K562 (cell line): ENCODE measurements at regions not wholly inside any gene's neighbourhood (a gene's known extent, or its start where the extent isn't known, plus 50 kb on each side); places are given as distances from the start of the nearest gene placed in this dataset.

Source experiments
- ATAC-seq: fragments of 200-7000 bp; cut with Tn5 transposase; 3 replicates; pipeline ENCODE4 v1.9.1; 2020; ENCODE audit warnings: moderate library complexity
- BruUV-seq: library from RNA; stranded (reverse); fragments of 400-500 nt; replicated peaks from 2 replicates; lab custom pipeline; 2021; lab: Mats Ljungman, UMichigan
- CTCF ChIA-PET: fragments of 300-600 bp; formaldehyde crosslinking; extraction: SDS; loops from one replicate; lab custom pipeline; 2021; ENCODE audit warnings: low intra/inter-chr PET ratio; lab: Yijun Ruan, JAX
- POLR2A ChIA-PET: fragments of 300-600, 350-650 bp; sonication (Branson Sonifier 250); formaldehyde crosslinking; extraction: SDS; loops from one replicate; lab custom pipeline; 2021; ENCODE audit warnings: antibody characterized with exemption, inconsistent platforms; lab: Yijun Ruan, JAX
- DNase-seq, 4 experiments: peaks; one replicate each; pipeline versions ENCODE4 v3.0.0 to v3.0.0-alpha.2; 2011 to 2018; ENCODE audit warnings: low spot score in 3 of 4, mixed read lengths in 3 of 4; ENCODE audit errors: extremely low read depth in 1 of 4
- FAIRE-seq: peaks from 2 replicates; lab custom pipeline; 2011; peaks lifted over from hg19 to GRCh38; lab: Jason Lieb, UNC
- H2AFZ ChIP-seq: 2 replicates; pipeline ENCODE4 v1.6.0; 2011; ENCODE audit warnings: low read depth, low read length, control low read depth, inconsistent platforms
- H3K27ac ChIP-seq: fragments of 200-600 bp; 3 replicates; pipeline ENCODE4 v1.8.0; 2011; ENCODE audit warnings: low read depth, mild to moderate bottlenecking, control low read depth, inconsistent platforms, low read length, moderate library complexity, mixed read lengths; ENCODE audit errors: extremely low read depth
- H3K27me3 ChIP-seq, 2 experiments: fragments of 300-600 bp in 1 of 2; 2 replicates in 1 of 2; 3 replicates in 1 of 2; pipeline versions ENCODE4 v1.6.0 to v1.8.0; 2011; ENCODE audit warnings: inconsistent platforms in 2 of 2, low read length in 2 of 2, mild to moderate bottlenecking in 1 of 2, mixed read lengths in 1 of 2, moderate library complexity in 1 of 2; ENCODE audit not compliant: control insufficient read depth in 2 of 2, insufficient read depth in 2 of 2
- H3K36me3 ChIP-seq: fragments of 300-600 bp; 3 replicates; pipeline ENCODE4 v1.8.0; 2011; ENCODE audit warnings: mild to moderate bottlenecking, low read length, inconsistent platforms; ENCODE audit not compliant: control insufficient read depth, insufficient read depth
- H3K4me1 ChIP-seq, 2 experiments: fragments of 200-600 bp in 1 of 2; replicated peaks in 1 of 2; 2 replicates in 1 of 2; 3 replicates in 1 of 2; pipeline versions ENCODE4 v1.5.1 to v1.8.0; 2011; ENCODE audit warnings: inconsistent platforms in 2 of 2, low read length in 2 of 2, mild to moderate bottlenecking in 1 of 2, mixed read lengths in 1 of 2, moderate library complexity in 1 of 2; ENCODE audit not compliant: control insufficient read depth in 2 of 2, insufficient read depth in 2 of 2
- H3K4me2 ChIP-seq: 2 replicates; pipeline ENCODE4 v1.6.1; 2011; ENCODE audit warnings: low read length, control low read depth, inconsistent platforms, mixed read lengths; ENCODE audit not compliant: insufficient read depth
- H3K4me3 ChIP-seq: fragments of 200-600 bp; sonication (generic), shearing (Covaris generic); 2 replicates; pipeline ENCODE4 v1.5.1; 2016; ENCODE audit warnings: control low read depth, inconsistent platforms
- H3K79me2 ChIP-seq: fragments of 200-600 bp; 3 replicates; pipeline ENCODE4 v1.8.0; 2011; ENCODE audit warnings: low read length, inconsistent platforms; ENCODE audit not compliant: control insufficient read depth, insufficient read depth
- H3K9ac ChIP-seq, 2 experiments: 2 replicates each; pipeline versions ENCODE4 v1.6.0 to v1.6.1; 2011; ENCODE audit warnings: low read depth in 2 of 2, low read length in 2 of 2, control low read depth in 1 of 2, inconsistent platforms in 1 of 2, mild to moderate bottlenecking in 1 of 2, mixed read lengths in 1 of 2; ENCODE audit not compliant: insufficient read depth in 1 of 2
- H3K9me1 ChIP-seq: one replicate; pipeline ENCODE4 v1.6.0; 2011; ENCODE audit warnings: inconsistent platforms, mild to moderate bottlenecking, low read length, moderate library complexity; ENCODE audit not compliant: control insufficient read depth, insufficient read depth
- H3K9me3 ChIP-seq: replicated peaks from 2 replicates; pipeline ENCODE4 v1.5.1; 2011; ENCODE audit warnings: low read depth, low read length, inconsistent platforms; ENCODE audit not compliant: control insufficient read depth, insufficient read depth
- H4K20me1 ChIP-seq: replicated peaks from 2 replicates; pipeline ENCODE4 v1.6.1; 2011; ENCODE audit warnings: low read length, inconsistent platforms, mixed read lengths; ENCODE audit not compliant: control insufficient read depth, insufficient read depth
- ARID4B ChIP-seq: sonication (generic); formaldehyde crosslinking; IDR thresholded peaks from 2 replicates; pipeline ENCODE4 v1.8.0; 2022; ENCODE audit warnings: mild to moderate bottlenecking, missing genetic modification reagents
- ATF1 ChIP-seq, 2 experiments: fragments of 450-650 bp in 1 of 2; IDR thresholded peaks; 2 replicates each; pipeline ENCODE4 v1.6.1; 2016; ENCODE audit warnings: missing compliant biosample characterization in 1 of 2, missing genetic modification characterization in 1 of 2
- CEBPB ChIP-seq: fragments of 450-650 bp; IDR thresholded peaks from 2 replicates; pipeline ENCODE4 v1.6.1; 2016; ENCODE audit warnings: missing genetic modification characterization, missing compliant biosample characterization
- MCM5 ChIP-seq: fragments of 450-650 bp; IDR thresholded peaks from 2 replicates; pipeline ENCODE4 v1.6.1; 2016; ENCODE audit warnings: low read depth
- MTA2 ChIP-seq: fragments of 450-650 bp; IDR thresholded peaks from 2 replicates; pipeline ENCODE4 v1.6.1; 2016; ENCODE audit warnings: low read depth
- NRF1 ChIP-seq, 2 experiments: fragments of 450-650 bp; IDR thresholded peaks in 1 of 2; conservative IDR thresholded peaks in 1 of 2; 2 replicates each; pipeline ENCODE4 v1.6.1; 2014; ENCODE audit warnings: mild to moderate bottlenecking in 2 of 2
- RBM25 ChIP-seq: fragments of 200-400 bp; formaldehyde crosslinking; IDR thresholded peaks from 2 replicates; pipeline ENCODE4 v1.6.1; 2018; ENCODE audit warnings: low read length, low read depth, moderate library complexity; ENCODE audit not compliant: severe bottlenecking
- SRF ChIP-seq, 2 experiments: fragments of 250-450, 450-650 bp in 1 of 2; sonication (Bioruptor Pico) in 1 of 2; sonication (generic) in 1 of 2; formaldehyde crosslinking; IDR thresholded peaks; 2 replicates each; pipeline versions ENCODE4 v1.5.0 to v1.5.1; 2020 to 2022; ENCODE audit warnings: mild to moderate bottlenecking in 1 of 2, missing genetic modification reagents in 1 of 2
- TOE1 ChIP-seq, 2 experiments: fragments of 450-650 bp in 1 of 2; sonication (generic) in 1 of 2; formaldehyde crosslinking in 1 of 2; IDR thresholded peaks; 2 replicates each; pipeline versions ENCODE4 v1.7.1 to v1.8.0; 2016 to 2022; ENCODE audit warnings: borderline replicate concordance in 2 of 2, mild to moderate bottlenecking in 2 of 2, antibody characterized with exemption in 1 of 2, inconsistent platforms in 1 of 2, low read depth in 1 of 2, missing genetic modification reagents in 1 of 2, moderate library complexity in 1 of 2
- ZBTB5 ChIP-seq: fragments of 450-650 bp; IDR thresholded peaks from 2 replicates; pipeline ENCODE4 v1.6.1; 2017; ENCODE audit warnings: antibody characterized with exemption
- ZNF507 ChIP-seq: conservative IDR thresholded peaks from 2 replicates; pipeline ENCODE4 v1.6.1; 2017; ENCODE audit warnings: missing genetic modification characterization, missing compliant biosample characterization
- ZNF695 ChIP-seq: fragments of 450-650 bp; formaldehyde crosslinking; IDR thresholded peaks from 2 replicates; pipeline ENCODE4 v1.4.0; 2020; ENCODE audit warnings: mild to moderate bottlenecking, moderate library complexity
- WGBS: fragments of 100-300 bp; shearing (Covaris generic); methylation state at CpG from one replicate; pipeline ENCODE4 v1.1.6; 2016; ENCODE audit warnings: low coverage, mixed read lengths; ENCODE audit not compliant: insufficient coverage; ENCODE audit errors: missing lambda C conversion rate; 5-methylcytosine and 5-hydroxymethylcytosine counted together
- in situ Hi-C: fragments of 300-500 bp; cut with MboI; formaldehyde crosslinking; loops from 4 replicates; pipeline ENCODE4 v1.15.0; 2018; ENCODE audit warnings: inconsistent platforms, mixed read lengths
- intact Hi-C: fragments of 100-400 bp; cut with micrococcal nuclease; formaldehyde crosslinking; loops from 2 replicates; pipeline ENCODE4 v1.14.2; 2022
- TF ChIP-seq, protein P1 (sequence below): fragments of 450-650 bp; IDR thresholded peaks from 2 replicates; pipeline ENCODE4 v1.6.1; 2017; ENCODE audit warnings: antibody characterized with exemption, mild to moderate bottlenecking

- H3K27me3 ChIP-seq, result no peaks in the 10 kb centered on the region
- no peaks in the 10 kb centered on the region for H3K4me1 ChIP-seq
- CTCF ChIA-PET, result no interaction called here
- no peaks in the 10 kb centered on the region for H3K36me3 ChIP-seq
- no peak overlapping the region for H3K9ac ChIP-seq
- H3K9me3 ChIP-seq, result no peaks in the 10 kb centered on the region
- BruUV-seq, result no TSS peak
- H3K27ac ChIP-seq, result no peak overlapping the region
- H3K4me3 ChIP-seq, result no peak overlapping the region
- in situ Hi-C loops (no loop called here), intact Hi-C loops (no loop called here)
- no peak overlapping the region for H3K4me2 ChIP-seq
- H4K20me1 ChIP-seq, result no peaks in the 10 kb centered on the region
- no peak for FAIRE-seq
- H2AFZ ChIP-seq, result no peak overlapping the region
- no peaks in the 10 kb centered on the region for H3K79me2 ChIP-seq
- DNase-seq, result no peak
- H3K9me1 ChIP-seq, result no peaks in the 10 kb centered on the region
- 0% methylated on average over 2 of the region's 2 CpGs for WGBS
- ATAC-seq, result no peak
- POLR2A ChIA-PET, result no interaction called here
- TF ChIP-seq ATF1 (CRISPR knock-in tag; IDR thresholded peaks at IDR 0.05), result no peak
- TF ChIP-seq ATF1 (tag; IDR thresholded peaks at IDR 0.05), result no peak
- TF ChIP-seq ARID4B, result no peak
- no peak for TF ChIP-seq NRF1 (conservative IDR thresholded peaks at IDR 0.05 in 1 of 2, IDR thresholded peaks at IDR 0.05 in 1 of 2)
- TF ChIP-seq CEBPB (tag), result no peak
- TF ChIP-seq MTA2, result no peak
- no peak for TF ChIP-seq TOE1 (IDR thresholded peaks at IDR 0.05; ENCODE audit: borderline replicate concordance)
- TF ChIP-seq TOE1 (CRISPR knock-in tag; IDR thresholded peaks at IDR 0.05; ENCODE audit: borderline replicate concordance, low read depth), result no peak
- TF ChIP-seq, protein P1, sequence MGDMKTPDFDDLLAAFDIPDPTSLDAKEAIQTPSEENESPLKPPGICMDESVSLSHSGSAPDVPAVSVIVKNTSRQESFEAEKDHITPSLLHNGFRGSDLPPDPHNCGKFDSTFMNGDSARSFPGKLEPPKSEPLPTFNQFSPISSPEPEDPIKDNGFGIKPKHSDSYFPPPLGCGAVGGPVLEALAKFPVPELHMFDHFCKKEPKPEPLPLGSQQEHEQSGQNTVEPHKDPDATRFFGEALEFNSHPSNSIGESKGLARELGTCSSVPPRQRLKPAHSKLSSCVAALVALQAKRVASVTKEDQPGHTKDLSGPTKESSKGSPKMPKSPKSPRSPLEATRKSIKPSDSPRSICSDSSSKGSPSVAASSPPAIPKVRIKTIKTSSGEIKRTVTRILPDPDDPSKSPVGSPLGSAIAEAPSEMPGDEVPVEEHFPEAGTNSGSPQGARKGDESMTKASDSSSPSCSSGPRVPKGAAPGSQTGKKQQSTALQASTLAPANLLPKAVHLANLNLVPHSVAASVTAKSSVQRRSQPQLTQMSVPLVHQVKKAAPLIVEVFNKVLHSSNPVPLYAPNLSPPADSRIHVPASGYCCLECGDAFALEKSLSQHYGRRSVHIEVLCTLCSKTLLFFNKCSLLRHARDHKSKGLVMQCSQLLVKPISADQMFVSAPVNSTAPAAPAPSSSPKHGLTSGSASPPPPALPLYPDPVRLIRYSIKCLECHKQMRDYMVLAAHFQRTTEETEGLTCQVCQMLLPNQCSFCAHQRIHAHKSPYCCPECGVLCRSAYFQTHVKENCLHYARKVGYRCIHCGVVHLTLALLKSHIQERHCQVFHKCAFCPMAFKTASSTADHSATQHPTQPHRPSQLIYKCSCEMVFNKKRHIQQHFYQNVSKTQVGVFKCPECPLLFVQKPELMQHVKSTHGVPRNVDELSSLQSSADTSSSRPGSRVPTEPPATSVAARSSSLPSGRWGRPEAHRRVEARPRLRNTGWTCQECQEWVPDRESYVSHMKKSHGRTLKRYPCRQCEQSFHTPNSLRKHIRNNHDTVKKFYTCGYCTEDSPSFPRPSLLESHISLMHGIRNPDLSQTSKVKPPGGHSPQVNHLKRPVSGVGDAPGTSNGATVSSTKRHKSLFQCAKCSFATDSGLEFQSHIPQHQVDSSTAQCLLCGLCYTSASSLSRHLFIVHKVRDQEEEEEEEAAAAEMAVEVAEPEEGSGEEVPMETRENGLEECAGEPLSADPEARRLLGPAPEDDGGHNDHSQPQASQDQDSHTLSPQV, result no peak
- TF ChIP-seq ZBTB5, result no peak
- TF ChIP-seq RBM25, result no peak
- no peak for TF ChIP-seq SRF (CRISPR knock-in tag; IDR thresholded peaks at IDR 0.05)
- no peak for TF ChIP-seq ZNF507 (tag)
- no peak for TF ChIP-seq MCM5
- TF ChIP-seq ZNF695 (CRISPR knock-in tag), result no peak
Measured at GRCh38 chr3:148146241-148146640, 551.5 kb upstream of the AGTR1 start.
